GM06990 (cell line): ENCODE measurements at regions not wholly inside any gene's neighbourhood (a gene's known extent, or its start where the extent isn't known, plus 50 kb on each side); places are given as distances from the start of the nearest gene placed in this dataset.

Experiments
- DNase-seq: peaks from one replicate; pipeline ENCODE4 v3.0.0-alpha.2; 2011; ENCODE audit not compliant: insufficient read length; ENCODE audit errors: extremely low read depth
- H3K27me3 ChIP-seq: replicated peaks from 2 replicates; pipeline ENCODE4 v1.6.0; 2011; ENCODE audit warnings: low read length; ENCODE audit not compliant: control insufficient read depth, insufficient read depth
- H3K36me3 ChIP-seq: 2 replicates; pipeline ENCODE4 v1.5.1; 2011; ENCODE audit warnings: low read length; ENCODE audit not compliant: control insufficient read depth, insufficient read depth
- H3K4me3 ChIP-seq: replicated peaks from 2 replicates; pipeline ENCODE4 v1.5.1; 2011; ENCODE audit warnings: low read depth, mild to moderate bottlenecking, control low read depth, low read length
- CTCF ChIP-seq: IDR thresholded peaks from 2 replicates; pipeline ENCODE4 v1.5.1; 2011; ENCODE audit warnings: low read length, control low read depth, mild to moderate bottlenecking, inconsistent platforms; ENCODE audit not compliant: insufficient read depth, poor library complexity, severe bottlenecking

DNA sequence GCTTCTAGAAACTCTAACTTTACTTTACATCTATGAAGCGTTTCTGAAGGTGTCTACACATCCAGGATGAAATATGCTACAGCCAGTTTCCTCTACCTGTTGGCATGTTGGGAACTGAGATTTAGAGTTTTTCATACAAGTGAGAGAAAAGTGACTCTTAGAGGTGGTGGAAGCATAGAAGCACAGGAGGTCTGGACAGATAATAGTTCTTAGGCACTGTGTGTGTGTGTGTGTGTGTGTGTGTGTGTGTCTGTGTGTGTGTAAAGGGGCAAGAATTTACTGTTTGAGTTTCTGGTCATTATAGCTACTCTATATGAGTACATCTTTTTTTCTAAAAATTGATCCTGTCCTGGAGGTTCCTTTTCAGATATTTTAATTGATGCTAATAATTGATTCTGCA, 110.7 kb upstream of the MTPN start:
- no peak for TF ChIP-seq CTCF
- H3K4me3 ChIP-seq = no peak overlapping the region
- H3K36me3 ChIP-seq = no peaks in the 10 kb centered on the region

DNA sequence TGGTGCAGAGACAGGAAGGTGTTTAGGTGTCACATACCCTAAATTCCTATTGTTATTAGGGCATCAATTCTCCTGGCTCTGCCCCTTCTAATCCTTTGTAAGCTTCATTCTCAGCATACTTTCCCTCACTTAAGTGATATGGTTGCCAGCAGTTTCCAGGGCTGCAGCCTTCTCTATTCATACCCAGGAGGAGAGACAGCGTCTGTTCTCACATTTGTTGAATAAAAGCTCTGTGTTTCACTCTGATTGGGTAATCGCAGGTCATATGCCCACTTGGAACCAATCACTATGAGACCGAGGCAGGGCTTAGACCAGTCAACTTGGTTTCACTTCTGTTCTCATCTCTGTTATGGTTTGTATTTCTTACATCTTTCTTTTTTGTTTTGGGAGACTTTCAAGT, 109.6 kb upstream of the MTPN start:
- no peak overlapping the region for H3K4me3 ChIP-seq
- DNase-seq = peak; percentile 3
- no peak for TF ChIP-seq CTCF
- H3K36me3 ChIP-seq = no peaks in the 10 kb centered on the region
- H3K27me3 ChIP-seq = no peaks in the 10 kb centered on the region

More for the DNA sequence above, 110.7 kb upstream of the MTPN start:
- no peaks in the 10 kb centered on the region for H3K27me3 ChIP-seq
- DNase-seq = no peak

GRCh38 chr7:136079934-136080333, 102.8 kb upstream of the MTPN start:
- DNase-seq = no peak
- no peak for TF ChIP-seq CTCF
- Histone ChIP-seq H3K27me3 (no peaks in the 10 kb centered on the region), H3K4me3 (no peak overlapping the region), H3K36me3 (no peaks in the 10 kb centered on the region)

- H3K36me3 ChIP-seq = no peaks in the 10 kb centered on the region
- DNase-seq = no peak
- H3K27me3 ChIP-seq = no peaks in the 10 kb centered on the region
- no peak for TF ChIP-seq CTCF
- no peak overlapping the region for H3K4me3 ChIP-seq
These were observed 102.3 kb upstream of the MTPN start for GRCh38 chr7:136079478-136079892.

DNA sequence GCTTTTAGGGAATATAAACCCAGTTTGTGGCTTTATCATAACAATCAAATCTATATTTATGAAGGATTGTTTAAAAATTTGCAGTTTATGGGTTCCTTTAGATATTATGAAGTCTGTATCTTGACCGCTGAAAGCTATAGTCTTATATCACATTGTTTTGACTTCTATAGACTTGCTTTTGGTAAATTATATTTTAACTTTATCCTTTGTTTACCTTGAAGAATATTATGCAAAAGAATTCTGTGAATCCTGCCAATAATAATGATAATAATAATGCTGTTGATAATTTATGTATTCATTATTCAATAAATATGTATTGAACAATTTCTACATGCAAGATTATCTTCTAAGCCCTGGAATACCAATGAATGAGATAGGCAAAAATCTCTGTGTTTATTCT, 101.9 kb upstream of the MTPN start:
- H3K27me3 ChIP-seq = no peaks in the 10 kb centered on the region

More for the DNA sequence above, 101.9 kb upstream of the MTPN start:
- no peak for TF ChIP-seq CTCF
- no peaks in the 10 kb centered on the region for H3K36me3 ChIP-seq
- no peak overlapping the region for H3K4me3 ChIP-seq
- DNase-seq = no peak
